Adrenal gland (tissue), 5 donors: ENCODE measurements at regions not wholly inside any gene's neighbourhood (a gene's known extent, or its start where the extent isn't known, plus 50 kb on each side); places are given as distances from the start of the nearest gene placed in this dataset.

ENCODE experiments used
- POLR2A ChIP-seq, 2 donors: fragments of 450-650 bp; IDR thresholded peaks; one replicate each; pipeline ENCODE4 v1.6.1; 2017; ENCODE audit warnings: antibody characterized with exemption in 2 of 2, mild to moderate bottlenecking in 2 of 2, moderate library complexity in 1 of 2
- TF ChIP-seq, protein P1 (sequence below), 6 experiments: fragments of 450-650 bp in 4 of 6; fragments of 200-600 bp in 2 of 6; sonication (generic) in 1 of 6; IDR thresholded peaks; 1 replicate in 5 of 6; 2 replicates in 1 of 6; pipeline versions ENCODE4 v1.5.1 to v1.8.0; 2016 to 2021; ENCODE audit warnings: antibody characterized with exemption in 6 of 6, mild to moderate bottlenecking in 2 of 6, moderate library complexity in 1 of 6
- donor health status: DM: no; HTN: no; CAD: no.

DNA sequence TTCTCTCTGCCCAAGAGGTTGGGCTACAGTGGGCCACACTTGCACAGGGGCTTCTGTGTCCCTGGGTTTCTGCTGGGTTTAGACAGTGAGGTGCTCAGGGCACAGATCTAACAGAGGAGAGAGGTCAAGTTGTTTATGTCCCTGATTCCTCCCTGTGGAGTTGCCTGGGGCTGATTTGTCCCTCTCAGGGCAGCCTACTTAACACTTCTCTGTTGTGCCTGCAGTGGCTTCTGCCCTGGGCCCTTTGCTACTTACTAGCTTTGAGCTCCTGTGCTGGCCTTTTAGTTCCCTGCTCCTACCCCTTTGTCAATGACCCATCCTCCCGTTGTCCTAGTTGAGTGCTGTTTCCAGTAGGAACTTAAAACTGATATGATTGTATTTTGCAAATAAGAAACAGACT, 114.0 kb upstream of the RGMA start:
- no peak for TF ChIP-seq POLR2A (IDR thresholded peaks at IDR 0.05)
- TF ChIP-seq, protein P1, sequence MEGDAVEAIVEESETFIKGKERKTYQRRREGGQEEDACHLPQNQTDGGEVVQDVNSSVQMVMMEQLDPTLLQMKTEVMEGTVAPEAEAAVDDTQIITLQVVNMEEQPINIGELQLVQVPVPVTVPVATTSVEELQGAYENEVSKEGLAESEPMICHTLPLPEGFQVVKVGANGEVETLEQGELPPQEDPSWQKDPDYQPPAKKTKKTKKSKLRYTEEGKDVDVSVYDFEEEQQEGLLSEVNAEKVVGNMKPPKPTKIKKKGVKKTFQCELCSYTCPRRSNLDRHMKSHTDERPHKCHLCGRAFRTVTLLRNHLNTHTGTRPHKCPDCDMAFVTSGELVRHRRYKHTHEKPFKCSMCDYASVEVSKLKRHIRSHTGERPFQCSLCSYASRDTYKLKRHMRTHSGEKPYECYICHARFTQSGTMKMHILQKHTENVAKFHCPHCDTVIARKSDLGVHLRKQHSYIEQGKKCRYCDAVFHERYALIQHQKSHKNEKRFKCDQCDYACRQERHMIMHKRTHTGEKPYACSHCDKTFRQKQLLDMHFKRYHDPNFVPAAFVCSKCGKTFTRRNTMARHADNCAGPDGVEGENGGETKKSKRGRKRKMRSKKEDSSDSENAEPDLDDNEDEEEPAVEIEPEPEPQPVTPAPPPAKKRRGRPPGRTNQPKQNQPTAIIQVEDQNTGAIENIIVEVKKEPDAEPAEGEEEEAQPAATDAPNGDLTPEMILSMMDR (IDR thresholded peaks at IDR 0.05) = no peak
